Karpas-422 (cell line): ENCODE measurements at regions not wholly inside any gene's neighbourhood (a gene's known extent, or its start where the extent isn't known, plus 50 kb on each side); places are given as distances from the start of the nearest gene placed in this dataset.
"Not testable (repeated sequence)": the region's sequence is repeated elsewhere in the genome, so short reads cannot be mapped to it uniquely, and the experiment has no call there.

Experiments
- DNase-seq: peaks from one replicate; pipeline ENCODE4 v3.0.0-alpha.2; 2015
- H2AFZ ChIP-seq: fragments of 200-600 bp; sonication (generic); 2 replicates; pipeline ENCODE4 v1.6.1; 2014; ENCODE audit warnings: antibody characterized with exemption, low read length, mixed read lengths
- H3K27ac ChIP-seq: fragments of 200-600 bp; sonication (generic); 2 replicates; pipeline ENCODE4 v1.5.1; 2014; ENCODE audit warnings: mild to moderate bottlenecking, low read length, moderate library complexity
- H3K27me3 ChIP-seq: fragments of 200-600 bp; sonication (generic); 2 replicates; pipeline ENCODE4 v1.6.1; 2014; ENCODE audit warnings: low read length, mixed read lengths
- H3K36me3 ChIP-seq: fragments of 200-600 bp; sonication (generic); 2 replicates; pipeline ENCODE4 v1.6.1; 2014; ENCODE audit warnings: low read length, mixed read lengths; ENCODE audit not compliant: insufficient read depth
- H3K4me1 ChIP-seq: fragments of 200-600 bp; sonication (generic); 2 replicates; pipeline ENCODE4 v1.6.1; 2014; ENCODE audit warnings: mild to moderate bottlenecking, low read length, mixed read lengths
- H3K4me2 ChIP-seq: fragments of 200-600 bp; sonication (generic); 2 replicates; pipeline ENCODE4 v1.6.1; 2014; ENCODE audit warnings: low read length, low read depth, mild to moderate bottlenecking; ENCODE audit not compliant: poor library complexity, severe bottlenecking
- H3K4me3 ChIP-seq: fragments of 200-600 bp; sonication (generic); 2 replicates; pipeline ENCODE4 v1.5.1; 2014; ENCODE audit warnings: mild to moderate bottlenecking, antibody characterized with exemption, low read length, mixed read lengths
- H3K79me2 ChIP-seq: fragments of 200-600 bp; sonication (generic); 2 replicates; pipeline ENCODE4 v1.6.1; 2014; ENCODE audit warnings: mild to moderate bottlenecking, low read length, mixed read lengths
- H3K9ac ChIP-seq: fragments of 200-600 bp; sonication (generic); 2 replicates; pipeline ENCODE4 v1.6.0; 2014; ENCODE audit warnings: low read length
- H3K9me2 ChIP-seq: fragments of 200-600 bp; sonication (generic), shearing (Covaris generic); replicated peaks from 2 replicates; pipeline ENCODE4 v1.6.0; 2014; ENCODE audit warnings: mild to moderate bottlenecking, low read length, moderate library complexity; ENCODE audit not compliant: insufficient read depth
- H3K9me3 ChIP-seq: fragments of 300-700, 200-600 bp; sonication (generic); 2 replicates; pipeline ENCODE4 v1.6.1; 2014; ENCODE audit warnings: low read length, mixed read lengths
- H4K20me1 ChIP-seq: fragments of 200-600 bp; sonication (generic); 2 replicates; pipeline ENCODE4 v1.6.1; 2014; ENCODE audit warnings: mild to moderate bottlenecking, antibody characterized with exemption, low read length, low read depth; ENCODE audit not compliant: insufficient read depth

GRCh38 chr11:24249921-24250320, 246.9 kb upstream of the LUZP2 start:
- no peaks in the 10 kb centered on the region for H3K9me2 ChIP-seq
- no peaks in the 10 kb centered on the region for H3K27me3 ChIP-seq
- H3K4me2 ChIP-seq, result no peak overlapping the region
- no peak overlapping the region for H2AFZ ChIP-seq
- no peaks in the 10 kb centered on the region for H3K4me1 ChIP-seq
- H3K36me3 ChIP-seq, result no peaks in the 10 kb centered on the region
- no peak overlapping the region for H3K9ac ChIP-seq
- no peaks in the 10 kb centered on the region for H4K20me1 ChIP-seq
- H3K4me3 ChIP-seq, result no peak overlapping the region
- DNase-seq, result no peak
- H3K79me2 ChIP-seq, result no peaks in the 10 kb centered on the region
- peaks cover 16% of the 10 kb centered on the region; the same call in 1 of the 2 replicates for H3K9me3 ChIP-seq
- no peak overlapping the region for H3K27ac ChIP-seq

GRCh38 chr11:24253237-24253760, 243.6 kb upstream of the LUZP2 start:
- no peaks in the 10 kb centered on the region for H3K4me1 ChIP-seq

GRCh38 chr11:24264868-24265267, 232.0 kb upstream of the LUZP2 start:
- no peaks in the 10 kb centered on the region for H3K79me2 ChIP-seq

More at GRCh38 chr11:24253237-24253760, 243.6 kb upstream of the LUZP2 start:
- H3K4me2 ChIP-seq, result no peak overlapping the region
- no peaks in the 10 kb centered on the region for H3K27me3 ChIP-seq
- no peaks in the 10 kb centered on the region for H3K9me2 ChIP-seq
- no peaks in the 10 kb centered on the region for H4K20me1 ChIP-seq
- no peak overlapping the region for H2AFZ ChIP-seq
- H3K79me2 ChIP-seq, result no peaks in the 10 kb centered on the region
- no peak for DNase-seq
- peaks cover 18% of the 10 kb centered on the region; the same call in 1 of the 2 replicates for H3K9me3 ChIP-seq
- no peaks in the 10 kb centered on the region for H3K36me3 ChIP-seq
- H3K27ac ChIP-seq, result no peak overlapping the region
- no peak overlapping the region for H3K4me3 ChIP-seq
- no peak overlapping the region for H3K9ac ChIP-seq

GRCh38 chr11:24267014-24267413, 229.8 kb upstream of the LUZP2 start:
- Histone ChIP-seq H3K36me3 (no peaks in the 10 kb centered on the region), H3K9me3 (peaks cover 39% of the 10 kb centered on the region), H3K4me1 (no peaks in the 10 kb centered on the region), H3K4me3 (no peak overlapping the region), H3K4me2 (no peak overlapping the region), H2AFZ (no peak overlapping the region), H3K27me3 (no peaks in the 10 kb centered on the region), H3K9me2 (no peaks in the 10 kb centered on the region), H3K79me2 (no peaks in the 10 kb centered on the region), H3K9ac (no peak overlapping the region), H3K27ac (no peak overlapping the region), H4K20me1 (no peaks in the 10 kb centered on the region)
- no peak for DNase-seq

More at GRCh38 chr11:24264868-24265267, 232.0 kb upstream of the LUZP2 start:
- DNase-seq, result no peak
- Histone ChIP-seq H3K4me2 (no peak overlapping the region), H3K9me3 (peaks cover 39% of the 10 kb centered on the region), H3K36me3 (no peaks in the 10 kb centered on the region), H3K4me3 (no peak overlapping the region), H3K9ac (no peak overlapping the region), H3K27me3 (no peaks in the 10 kb centered on the region), H3K27ac (no peak overlapping the region), H4K20me1 (no peaks in the 10 kb centered on the region), H2AFZ (no peak overlapping the region), H3K9me2 (no peaks in the 10 kb centered on the region), H3K4me1 (no peaks in the 10 kb centered on the region)

GRCh38 chr11:24271798-24272197, 225.1 kb upstream of the LUZP2 start:
- Histone ChIP-seq H3K9me3 (peaks cover 23% of the 10 kb centered on the region), H3K4me1 (no peaks in the 10 kb centered on the region), H3K27me3 (no peaks in the 10 kb centered on the region), H3K4me3 (no peak overlapping the region), H2AFZ (no peak overlapping the region), H3K79me2 (no peaks in the 10 kb centered on the region), H3K9ac (no peak overlapping the region), H3K9me2 (no peaks in the 10 kb centered on the region), H3K4me2 (no peak overlapping the region), H4K20me1 (no peaks in the 10 kb centered on the region), H3K27ac (no peak overlapping the region), H3K36me3 (no peaks in the 10 kb centered on the region)
- no peak for DNase-seq

GRCh38 chr11:24274214-24274781, 222.6 kb upstream of the LUZP2 start:
- H2AFZ ChIP-seq, H3K27ac ChIP-seq, H3K9ac ChIP-seq, DNase-seq, H3K4me2 ChIP-seq, H3K36me3 ChIP-seq, H3K79me2 ChIP-seq, H3K4me3 ChIP-seq, H3K27me3 ChIP-seq, H3K9me2 ChIP-seq, H4K20me1 ChIP-seq, H3K4me1 ChIP-seq: not testable (repeated sequence)
- peaks cover 22% of the 10 kb centered on the region for H3K9me3 ChIP-seq

- H3K4me1 ChIP-seq, result no peaks in the 10 kb centered on the region
- H3K9me2 ChIP-seq, result no peaks in the 10 kb centered on the region
- H3K9ac ChIP-seq, result no peak overlapping the region
- no peaks in the 10 kb centered on the region for H4K20me1 ChIP-seq
- no peaks in the 10 kb centered on the region for H3K36me3 ChIP-seq
- H3K4me2 ChIP-seq, result no peak overlapping the region
- H2AFZ ChIP-seq, result 0 out of 2 replicates have a peak overlapping the region, but pooled peaks have one; percentile 36
- H3K79me2 ChIP-seq, result no peaks in the 10 kb centered on the region
- H3K9me3 ChIP-seq, result peaks cover 13% of the 10 kb centered on the region
- H3K27me3 ChIP-seq, result no peaks in the 10 kb centered on the region
- no peak for DNase-seq
- H3K4me3 ChIP-seq, result no peak overlapping the region
- no peak overlapping the region for H3K27ac ChIP-seq
Measured at GRCh38 chr11:24286238-24286637, 210.6 kb upstream of the LUZP2 start.

- Histone ChIP-seq H3K4me2 (no peak overlapping the region), H4K20me1 (no peaks in the 10 kb centered on the region), H2AFZ (no peak overlapping the region), H3K27ac (no peak overlapping the region), H3K36me3 (no peaks in the 10 kb centered on the region), H3K9me3 (peaks cover 24% of the 10 kb centered on the region), H3K27me3 (no peaks in the 10 kb centered on the region), H3K79me2 (no peaks in the 10 kb centered on the region), H3K4me3 (no peak overlapping the region), H3K9me2 (no peaks in the 10 kb centered on the region), H3K4me1 (no peaks in the 10 kb centered on the region), H3K9ac (no peak overlapping the region)
- no peak for DNase-seq
Measured at GRCh38 chr11:24289301-24289700, 207.6 kb upstream of the LUZP2 start.
